AML-193 (cell line): ENCODE measurements at regions not wholly inside any gene's neighbourhood (a gene's known extent, or its start where the extent isn't known, plus 50 kb on each side); places are given as distances from the start of the nearest gene placed in this dataset.
"Not testable (repeated sequence)": the region's sequence is repeated elsewhere in the genome, so short reads cannot be mapped to it uniquely, and the experiment has no call there.

ENCODE experiments used
- DNase-seq, 2 experiments: peaks; one replicate each; lab custom pipeline; 2025; lab: John Stamatoyannopoulos, UW

GRCh38 chr14:46596236-46596635 is 55.3 kb downstream of the RPL10L start:
- DNase-seq: no peak

- DNase-seq: no peak
These were observed 68.8 kb downstream of the RPL10L start for GRCh38 chr14:46582826-46583225.

GRCh38 chr14:46581036-46581671 is 70.4 kb downstream of the RPL10L start:
- DNase-seq: peak; percentile 18 to 43

- DNase-seq: no peak
These were observed 76.6 kb downstream of the RPL10L start for GRCh38 chr14:46574978-46575375.

GRCh38 chr14:46574221-46574977 is 77.2 kb downstream of the RPL10L start:
- no peak for DNase-seq

- no peak for DNase-seq
These were observed 78.1 kb downstream of the RPL10L start for GRCh38 chr14:46573498-46573897.

- DNase-seq: no peak
These were observed 79.6 kb downstream of the RPL10L start for GRCh38 chr14:46571970-46572369.

- DNase-seq: not testable (repeated sequence)
These were observed 83.4 kb downstream of the RPL10L start for GRCh38 chr14:46568161-46568560.

- DNase-seq: no peak
These were observed 100.7 kb downstream of the RPL10L start for GRCh38 chr14:46550836-46551235.

GRCh38 chr14:46540986-46541385 is 110.6 kb downstream of the RPL10L start:
- DNase-seq: no peak

GRCh38 chr14:46519121-46519520 is 132.5 kb downstream of the RPL10L start:
- no peak for DNase-seq

GRCh38 chr14:46508752-46509151 is 142.8 kb downstream of the RPL10L start:
- DNase-seq: not testable (repeated sequence)

GRCh38 chr14:46499521-46499920 is 152.1 kb downstream of the RPL10L start:
- no peak for DNase-seq

- no peak for DNase-seq
These were observed 155.2 kb downstream of the RPL10L start for GRCh38 chr14:46496409-46496808.

- peak; percentile 1 to 35 for DNase-seq
These were observed 161.3 kb downstream of the RPL10L start for GRCh38 chr14:46490238-46490685.

GRCh38 chr14:46488374-46488773 is 163.2 kb downstream of the RPL10L start:
- DNase-seq: no peak

- DNase-seq: no peak
These were observed 163.8 kb downstream of the RPL10L start for GRCh38 chr14:46487582-46488350.

GRCh38 chr14:46482200-46482599 is 169.4 kb downstream of the RPL10L start:
- DNase-seq: no peak

- DNase-seq: no peak
These were observed 170.8 kb downstream of the RPL10L start for GRCh38 chr14:46480817-46481216.

- DNase-seq: no peak
These were observed 179.3 kb downstream of the RPL10L start for GRCh38 chr14:46472261-46472660.

GRCh38 chr14:46464341-46464740 is 187.2 kb downstream of the RPL10L start:
- no peak for DNase-seq

- no peak for DNase-seq
These were observed 199.8 kb downstream of the RPL10L start for GRCh38 chr14:46451800-46452199.

GRCh38 chr14:46444666-46445065 is 206.9 kb downstream of the RPL10L start:
- no peak for DNase-seq
